BJ (cell line): ENCODE measurements at regions not wholly inside any gene's neighbourhood (a gene's known extent, or its start where the extent isn't known, plus 50 kb on each side); places are given as distances from the start of the nearest gene placed in this dataset.

Experiments
- CTCF ChIA-PET: fragments of 350-600 bp; formaldehyde crosslinking; extraction: SDS; loops from one replicate; lab custom pipeline; 2021; ENCODE audit warnings: antibody characterized with exemption, inconsistent platforms; lab: Yijun Ruan, JAX
- POLR2A ChIA-PET: fragments of 300-600 bp; sonication (Branson Sonifier 250); formaldehyde crosslinking; extraction: SDS; loops from one replicate; lab custom pipeline; 2021; ENCODE audit warnings: antibody characterized with exemption; lab: Charles Lee
- DNase-seq: peaks from one replicate; pipeline ENCODE4 v3.0.0-alpha.2; 2011; ENCODE audit warnings: low read depth
- H3K27me3 ChIP-seq: 2 replicates; pipeline ENCODE4 v1.6.0; 2011; ENCODE audit warnings: low read length; ENCODE audit not compliant: control insufficient read depth, insufficient read depth
- H3K36me3 ChIP-seq: 2 replicates; pipeline ENCODE4 v1.5.1; 2011; ENCODE audit warnings: low read length; ENCODE audit not compliant: control insufficient read depth, insufficient read depth
- H3K4me3 ChIP-seq: 2 replicates; pipeline ENCODE4 v1.5.1; 2011; ENCODE audit warnings: low read depth, mild to moderate bottlenecking, control low read depth, low read length
- CTCF ChIP-seq: IDR thresholded peaks from 2 replicates; pipeline ENCODE4 v1.5.1; 2011; ENCODE audit warnings: low read depth, mild to moderate bottlenecking, control low read depth, inconsistent platforms, low read length, moderate library complexity; ENCODE audit not compliant: insufficient read depth

- Histone ChIP-seq H3K36me3 (no peaks in the 10 kb centered on the region), H3K4me3 (no peak overlapping the region), H3K27me3 (no peaks in the 10 kb centered on the region)
- ChIA-PET CTCF (interaction anchor here (3.9 kb wide), 1 partner anchor 15 kb away, joined by 19 read pairs; no protein-coding TSS in a partner anchor), POLR2A (no interaction called here)
- DNase-seq = no peak
- no peak for TF ChIP-seq CTCF
Measured at GRCh38 chr13:31440132-31440531, 240.4 kb downstream of the B3GLCT start.

- no peaks in the 10 kb centered on the region for H3K36me3 ChIP-seq
- ChIA-PET CTCF (interaction anchor here (1.1 to 1.7 kb wide), 5 partner anchors 11 to 96 kb away, joined by 3 to 5 read pairs (median 3); no protein-coding TSS in a partner anchor), POLR2A (no interaction called here)
Measured at GRCh38 chr13:31441800-31442510, 242.2 kb downstream of the B3GLCT start.

GRCh38 chr13:31442571-31442970 is 242.8 kb downstream of the B3GLCT start:
- TF ChIP-seq CTCF = no peak
- Histone ChIP-seq H3K4me3 (no peak overlapping the region), H3K36me3 (no peaks in the 10 kb centered on the region), H3K27me3 (no peaks in the 10 kb centered on the region; the same call in 1 of the 2 replicates)
- ChIA-PET POLR2A (no interaction called here), CTCF (interaction anchor here (1.1 to 1.7 kb wide), 5 partner anchors 11 to 96 kb away, joined by 3 to 5 read pairs (median 3); no protein-coding TSS in a partner anchor)
- no peak for DNase-seq

More at GRCh38 chr13:31441800-31442510, 242.2 kb downstream of the B3GLCT start:
- no peaks in the 10 kb centered on the region; the same call in 1 of the 2 replicates for H3K27me3 ChIP-seq
- H3K4me3 ChIP-seq = no peak overlapping the region
- no peak for DNase-seq
- no peak for TF ChIP-seq CTCF

GRCh38 chr13:31444266-31444856 is 244.6 kb downstream of the B3GLCT start:
- Histone ChIP-seq H3K36me3 (no peaks in the 10 kb centered on the region), H3K4me3 (no peak overlapping the region), H3K27me3 (no peaks in the 10 kb centered on the region; the same call in 1 of the 2 replicates)
- DNase-seq = no peak
- CTCF ChIA-PET = no interaction called here
- POLR2A ChIA-PET = interaction anchor here (0.5 kb wide), 1 partner anchor 291 kb away, joined by 3 read pairs; no protein-coding TSS in a partner anchor
- no peak for TF ChIP-seq CTCF

GRCh38 chr13:31452525-31452924 is 252.8 kb downstream of the B3GLCT start:
- ChIA-PET CTCF (no interaction called here), POLR2A (no interaction called here)
- TF ChIP-seq CTCF = no peak
- DNase-seq = no peak
- Histone ChIP-seq H3K27me3 (no peaks in the 10 kb centered on the region; the same call in none of the 2 replicates), H3K4me3 (no peak overlapping the region), H3K36me3 (no peaks in the 10 kb centered on the region)
